Activated B cell treated with CpG ODN at 0.5 μM for 24 hours (primary cell): ENCODE measurements at regions not wholly inside any gene's neighbourhood (a gene's known extent, or its start where the extent isn't known, plus 50 kb on each side); places are given as distances from the start of the nearest gene placed in this dataset.

ENCODE experiments used
- ATAC-seq: fragments of 200-7000 bp; cut with Tn5 transposase; one replicate; pipeline ENCODE4 v1.10.0; 2021; ENCODE audit warnings: low read depth, mild to moderate bottlenecking, moderate library complexity
- CTCF ChIA-PET: fragments of 350-600 bp; sonication (Branson Sonifier 250); formaldehyde crosslinking; loops from one replicate; lab custom pipeline; 2021; ENCODE audit warnings: antibody characterized with exemption; lab: Charles Lee
- POLR2A ChIA-PET: fragments of 350-600 bp; sonication (Branson Sonifier 250); formaldehyde crosslinking; loops from one replicate; lab custom pipeline; 2021; ENCODE audit warnings: antibody characterized with exemption; lab: Charles Lee
- DNase-seq: peaks from one replicate; pipeline ENCODE4 v3.0.0; 2022
- H3K27ac Mint-ChIP-seq: one replicate; pipeline ENCODE4 v1.8.0; 2020; ENCODE audit warnings: mixed read lengths
- H3K27me3 Mint-ChIP-seq: one replicate; pipeline ENCODE4 v1.8.0; 2021; ENCODE audit warnings: mixed read lengths
- H3K36me3 Mint-ChIP-seq: one replicate; pipeline ENCODE4 v1.8.0; 2021; ENCODE audit warnings: low read depth, mixed read lengths
- H3K4me1 Mint-ChIP-seq: one replicate; pipeline ENCODE4 v1.8.0; 2021; ENCODE audit warnings: mixed read lengths
- H3K4me3 Mint-ChIP-seq: one replicate; pipeline ENCODE4 v1.8.0; 2020; ENCODE audit warnings: mild to moderate bottlenecking, mixed read lengths
- H3K9me3 Mint-ChIP-seq: one replicate; pipeline ENCODE4 v1.8.0; 2020; ENCODE audit warnings: mixed read lengths
- intact Hi-C: fragments of 100-400 bp; cut with micrococcal nuclease; formaldehyde crosslinking; loops from one replicate; pipeline ENCODE4 v1.15.1; 2024
- TF ChIP-seq, protein P1 (sequence below): fragments of 200-600 bp; IDR thresholded peaks from one replicate; pipeline ENCODE4 v1.8.0; 2022; ENCODE audit warnings: antibody characterized with exemption, mild to moderate bottlenecking

DNA sequence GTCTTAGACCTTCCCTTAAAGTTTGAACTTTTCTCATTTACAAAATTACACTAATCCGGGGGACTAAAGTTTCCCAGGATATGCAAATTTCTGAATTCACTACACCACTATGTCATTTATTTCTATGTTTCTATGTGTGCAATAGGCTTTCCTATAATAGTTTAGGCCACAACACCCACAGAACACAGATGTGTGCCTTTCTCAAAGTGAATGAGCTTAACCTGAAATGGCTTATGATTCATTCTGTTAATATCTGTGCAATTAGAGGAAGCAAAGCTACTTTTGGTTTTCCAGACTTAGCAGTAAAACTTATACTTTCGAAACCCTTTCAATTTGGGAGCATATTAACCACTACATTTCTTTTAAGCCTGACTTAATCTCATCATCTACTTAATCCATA is 748.1 kb downstream of the GBE1 start:
- Mint-ChIP-seq H3K36me3 (no peaks in the 10 kb centered on the region), H3K27me3 (no peaks in the 10 kb centered on the region), H3K27ac (no peak overlapping the region), H3K9me3 (peaks cover 9% of the 10 kb centered on the region), H3K4me3 (no peak overlapping the region), H3K4me1 (no peaks in the 10 kb centered on the region)
- TF ChIP-seq, protein P1, sequence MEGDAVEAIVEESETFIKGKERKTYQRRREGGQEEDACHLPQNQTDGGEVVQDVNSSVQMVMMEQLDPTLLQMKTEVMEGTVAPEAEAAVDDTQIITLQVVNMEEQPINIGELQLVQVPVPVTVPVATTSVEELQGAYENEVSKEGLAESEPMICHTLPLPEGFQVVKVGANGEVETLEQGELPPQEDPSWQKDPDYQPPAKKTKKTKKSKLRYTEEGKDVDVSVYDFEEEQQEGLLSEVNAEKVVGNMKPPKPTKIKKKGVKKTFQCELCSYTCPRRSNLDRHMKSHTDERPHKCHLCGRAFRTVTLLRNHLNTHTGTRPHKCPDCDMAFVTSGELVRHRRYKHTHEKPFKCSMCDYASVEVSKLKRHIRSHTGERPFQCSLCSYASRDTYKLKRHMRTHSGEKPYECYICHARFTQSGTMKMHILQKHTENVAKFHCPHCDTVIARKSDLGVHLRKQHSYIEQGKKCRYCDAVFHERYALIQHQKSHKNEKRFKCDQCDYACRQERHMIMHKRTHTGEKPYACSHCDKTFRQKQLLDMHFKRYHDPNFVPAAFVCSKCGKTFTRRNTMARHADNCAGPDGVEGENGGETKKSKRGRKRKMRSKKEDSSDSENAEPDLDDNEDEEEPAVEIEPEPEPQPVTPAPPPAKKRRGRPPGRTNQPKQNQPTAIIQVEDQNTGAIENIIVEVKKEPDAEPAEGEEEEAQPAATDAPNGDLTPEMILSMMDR: no peak
- intact Hi-C loops: no loop called here
- DNase-seq (no peak), ATAC-seq (no peak)
- ChIA-PET POLR2A (no interaction called here), CTCF (no interaction called here)

DNA sequence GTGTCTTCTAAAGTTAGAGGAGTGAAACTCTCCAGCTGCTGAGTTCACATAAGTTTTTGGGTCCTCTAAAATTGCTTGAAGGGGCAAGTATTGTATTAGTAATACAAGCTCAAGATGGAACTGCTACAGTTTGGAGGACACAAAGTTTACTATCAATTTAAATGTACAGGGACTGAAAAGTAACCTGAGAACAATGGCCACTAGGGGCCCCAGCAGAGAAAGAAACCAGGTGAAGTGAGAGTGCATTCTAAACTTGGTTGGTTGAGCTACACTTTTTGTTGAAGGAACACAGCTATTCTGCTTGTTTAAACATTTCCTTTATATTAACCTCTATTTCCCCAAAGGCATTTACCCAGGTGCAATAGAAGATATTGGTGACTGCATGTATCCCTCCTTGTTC is 755.5 kb downstream of the GBE1 start:
- DNase-seq: no peak
- intact Hi-C loops: no loop called here
- no peak overlapping the region for H3K27ac Mint-ChIP-seq
- TF ChIP-seq, protein P1: no peak
- H3K4me3 Mint-ChIP-seq: no peak overlapping the region
- ATAC-seq: no peak
- no peaks in the 10 kb centered on the region for H3K36me3 Mint-ChIP-seq
- ChIA-PET CTCF (no interaction called here), POLR2A (no interaction called here)
- no peaks in the 10 kb centered on the region for H3K27me3 Mint-ChIP-seq
- H3K9me3 Mint-ChIP-seq: peaks cover 7% of the 10 kb centered on the region
- no peaks in the 10 kb centered on the region for H3K4me1 Mint-ChIP-seq

DNA sequence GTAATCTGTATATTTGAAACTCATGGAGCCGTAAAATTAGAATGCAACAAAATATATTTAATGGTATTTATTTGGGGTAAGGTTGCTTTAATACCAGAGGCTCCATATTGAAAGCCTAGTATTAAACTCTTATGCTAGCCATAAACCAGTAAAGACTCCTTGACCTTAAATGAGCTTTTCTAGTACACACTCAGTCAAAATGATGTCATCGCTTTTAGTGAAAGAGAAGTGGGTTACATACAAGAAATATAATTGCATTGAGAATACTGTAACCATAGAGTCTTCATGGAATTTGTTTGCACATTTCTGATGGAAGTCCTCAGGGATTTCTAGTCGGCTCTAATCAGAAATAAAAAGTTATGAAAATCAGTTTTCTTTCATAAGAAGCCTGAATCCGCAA is 757.6 kb downstream of the GBE1 start:
- Mint-ChIP-seq H3K27ac (no peak overlapping the region), H3K27me3 (no peaks in the 10 kb centered on the region), H3K4me3 (no peak overlapping the region), H3K36me3 (no peaks in the 10 kb centered on the region), H3K9me3 (peaks cover 7% of the 10 kb centered on the region), H3K4me1 (no peaks in the 10 kb centered on the region)
- ChIA-PET CTCF (no interaction called here), POLR2A (no interaction called here)
- DNase-seq (no peak), ATAC-seq (no peak)
- intact Hi-C loops: no loop called here
- TF ChIP-seq, protein P1: no peak

DNA sequence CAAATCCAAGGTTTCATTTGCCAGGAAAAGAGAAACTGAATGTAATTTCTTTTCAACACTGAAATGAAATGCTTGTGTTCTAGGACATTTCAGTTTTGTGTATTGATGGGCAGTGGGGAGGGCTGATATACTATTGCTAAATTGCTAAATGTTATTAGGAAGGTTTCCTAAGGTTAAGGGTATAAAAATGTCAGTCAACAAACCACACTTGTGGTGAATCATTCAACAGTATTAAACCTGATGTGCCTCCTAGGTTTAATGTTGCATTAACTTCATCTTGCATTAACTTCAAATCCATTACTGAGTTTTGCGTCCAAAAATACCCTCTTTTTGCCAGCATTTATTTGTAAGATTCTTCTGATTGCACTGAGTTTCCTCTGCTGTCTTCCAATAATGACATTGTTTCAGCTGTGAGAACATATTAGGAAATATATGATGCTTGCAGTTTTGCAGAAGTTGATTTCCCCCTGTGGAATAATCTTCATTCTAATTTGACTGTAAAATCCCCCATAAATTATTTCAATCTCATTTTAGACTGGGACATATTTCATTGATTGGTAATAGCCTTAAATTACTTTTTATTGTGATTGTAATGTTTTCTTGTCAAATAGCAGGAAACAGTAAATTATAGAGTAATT is 758.3 kb downstream of the GBE1 start:
- H3K4me3 Mint-ChIP-seq: no peak overlapping the region
- H3K27ac Mint-ChIP-seq: no peak overlapping the region
- no peaks in the 10 kb centered on the region for H3K27me3 Mint-ChIP-seq
- H3K36me3 Mint-ChIP-seq: no peaks in the 10 kb centered on the region
- ChIA-PET CTCF (no interaction called here), POLR2A (no interaction called here)
- H3K9me3 Mint-ChIP-seq: peaks cover 7% of the 10 kb centered on the region
- intact Hi-C loops: no loop called here
- no peaks in the 10 kb centered on the region for H3K4me1 Mint-ChIP-seq
- TF ChIP-seq, protein P1: no peak
- ATAC-seq (no peak), DNase-seq (no peak)

DNA sequence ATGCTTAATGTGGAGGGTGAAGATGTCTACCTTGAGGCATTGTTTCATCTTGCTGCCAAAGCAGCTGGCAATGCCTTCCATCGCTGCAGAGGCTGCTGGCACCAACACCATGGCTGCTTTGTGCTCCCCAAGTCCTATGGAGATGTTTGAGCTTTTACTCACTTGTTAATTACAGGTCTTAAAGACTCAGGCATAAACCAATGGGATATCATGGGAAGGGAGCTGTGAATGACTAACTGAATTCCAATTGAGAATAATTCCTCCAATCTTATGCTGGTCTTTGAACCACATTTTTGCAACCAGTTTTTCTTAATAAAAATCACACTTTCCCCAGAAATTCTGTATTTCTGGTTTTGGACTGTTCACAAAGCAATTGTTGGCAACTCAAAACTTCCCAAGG is 762.0 kb downstream of the GBE1 start:
- ChIA-PET CTCF (no interaction called here), POLR2A (no interaction called here)
- intact Hi-C loops: no loop called here
- ATAC-seq (no peak), DNase-seq (no peak)
- H3K4me1 Mint-ChIP-seq: no peaks in the 10 kb centered on the region
- H3K9me3 Mint-ChIP-seq: peaks cover 2% of the 10 kb centered on the region
- TF ChIP-seq, protein P1: no peak
- H3K27me3 Mint-ChIP-seq: no peaks in the 10 kb centered on the region
- no peaks in the 10 kb centered on the region for H3K36me3 Mint-ChIP-seq
- no peak overlapping the region for H3K4me3 Mint-ChIP-seq
- no peak overlapping the region for H3K27ac Mint-ChIP-seq
